ENCODE measurements at regions not wholly inside any gene's neighbourhood (a gene's known extent, or its start where the extent isn't known, plus 50 kb on each side); places are given as distances from the start of the nearest gene placed in this dataset.

GRCh38 chr6:165227644-165228329, 81.6 kb downstream of the C6orf118 start:
- TF ChIP-seq EZH2 (IDR thresholded peaks at IDR 0.05), result no peak
- no peak for TF ChIP-seq POLR2AphosphoS5 (IDR thresholded peaks at IDR 0.05; ENCODE audit: borderline replicate concordance, low read depth, low read length)
- no peak for TF ChIP-seq FOXP2 (optimal IDR thresholded peaks at IDR 0.05; ENCODE audit: control extremely low read depth, extremely low read length, insufficient read depth)
